ENCODE measurements at regions not wholly inside any gene's neighbourhood (a gene's known extent, or its start where the extent isn't known, plus 50 kb on each side); places are given as distances from the start of the nearest gene placed in this dataset.

- H3K36me3 ChIP-seq, result no peaks in the 10 kb centered on the region
- intact Hi-C loops (cut with DNase I), result no loop called here
- no peak for TF ChIP-seq CTCF (IDR thresholded peaks at IDR 0.05)
Observed at GRCh38 chr4:19260346-19260745, 991.4 kb upstream of the SLIT2 start.

GRCh38 chr4:19259920-19260319 lies 991.8 kb upstream of the SLIT2 start:
- no peak overlapping the region for H3K9ac ChIP-seq (ENCODE audit: low read depth in 2 of 2, low read length in 2 of 2)
- H3K9me3 ChIP-seq, result no peaks in the 10 kb centered on the region
- no peaks in the 10 kb centered on the region for H3K27me3 ChIP-seq
- TF ChIP-seq CTCF (IDR thresholded peaks at IDR 0.05), result no peak
- no peak overlapping the region for H3K4me3 ChIP-seq
- H3K27ac ChIP-seq, result no peak overlapping the region
- no peaks in the 10 kb centered on the region for H3K4me1 ChIP-seq
- no peak for DNase-seq
- intact Hi-C loops (cut with DNase I), result no loop called here
- no peaks in the 10 kb centered on the region for H3K36me3 ChIP-seq

More at GRCh38 chr4:19260346-19260745, 991.4 kb upstream of the SLIT2 start:
- no peaks in the 10 kb centered on the region for H3K4me1 ChIP-seq
- H3K4me3 ChIP-seq, result no peak overlapping the region
- H3K9ac ChIP-seq (ENCODE audit: low read depth in 2 of 2, low read length in 2 of 2), result no peak overlapping the region
- DNase-seq, result no peak
- no peak overlapping the region for H3K27ac ChIP-seq
- no peaks in the 10 kb centered on the region for H3K9me3 ChIP-seq
- no peaks in the 10 kb centered on the region for H3K27me3 ChIP-seq

GRCh38 chr4:19256823-19257222 lies 994.9 kb upstream of the SLIT2 start:
- Histone ChIP-seq H3K9me3 (no peaks in the 10 kb centered on the region), H3K27ac (no peak overlapping the region), H3K27me3 (no peaks in the 10 kb centered on the region), H3K4me3 (no peak overlapping the region), H3K4me1 (no peaks in the 10 kb centered on the region), H3K9ac (ENCODE audit: low read depth in 2 of 2, low read length in 2 of 2) (no peak overlapping the region), H3K36me3 (no peaks in the 10 kb centered on the region)
- TF ChIP-seq CTCF (IDR thresholded peaks at IDR 0.05), result no peak
- intact Hi-C loops (cut with DNase I), result no loop called here
- DNase-seq, result no peak

- Histone ChIP-seq H3K27ac (no peak overlapping the region), H3K9ac (ENCODE audit: low read depth in 2 of 2, low read length in 2 of 2) (no peak overlapping the region), H3K9me3 (no peaks in the 10 kb centered on the region), H3K27me3 (no peaks in the 10 kb centered on the region), H3K4me3 (no peak overlapping the region), H3K36me3 (no peaks in the 10 kb centered on the region), H3K4me1 (no peaks in the 10 kb centered on the region)
- no peak for DNase-seq
- intact Hi-C loops (cut with DNase I), result no loop called here
- no peak for TF ChIP-seq CTCF (IDR thresholded peaks at IDR 0.05)
Observed at GRCh38 chr4:19254486-19254885, 997.2 kb upstream of the SLIT2 start.

- Histone ChIP-seq H3K36me3 (no peaks in the 10 kb centered on the region), H3K4me1 (no peaks in the 10 kb centered on the region), H3K9me3 (no peaks in the 10 kb centered on the region), H3K4me3 (no peak overlapping the region), H3K9ac (ENCODE audit: low read depth in 2 of 2, low read length in 2 of 2) (no peak overlapping the region), H3K27me3 (no peaks in the 10 kb centered on the region), H3K27ac (no peak overlapping the region)
- intact Hi-C loops (cut with DNase I), result no loop called here
- no peak for TF ChIP-seq CTCF (IDR thresholded peaks at IDR 0.05)
- no peak for DNase-seq
Observed at GRCh38 chr4:19248023-19248422, 1003.7 kb upstream of the SLIT2 start.

- intact Hi-C loops (cut with DNase I), result no loop called here
Observed at GRCh38 chr4:19241895-19242294, 1009.8 kb upstream of the SLIT2 start.

More at GRCh38 chr4:19241895-19242294, 1009.8 kb upstream of the SLIT2 start:
- Histone ChIP-seq H3K27ac (no peak overlapping the region), H3K36me3 (no peaks in the 10 kb centered on the region), H3K27me3 (no peaks in the 10 kb centered on the region), H3K9ac (ENCODE audit: low read depth in 2 of 2, low read length in 2 of 2) (no peak overlapping the region), H3K4me1 (no peaks in the 10 kb centered on the region), H3K4me3 (no peak overlapping the region), H3K9me3 (no peaks in the 10 kb centered on the region)
- DNase-seq, result no peak
- TF ChIP-seq CTCF (IDR thresholded peaks at IDR 0.05), result no peak

Measured in colonic mucosa (tissue), 4 donors.